DND-41 (cell line): ENCODE measurements at regions not wholly inside any gene's neighbourhood (a gene's known extent, or its start where the extent isn't known, plus 50 kb on each side); places are given as distances from the start of the nearest gene placed in this dataset.
"Not testable (repeated sequence)": the region's sequence is repeated elsewhere in the genome, so short reads cannot be mapped to it uniquely, and the experiment has no call there.

Experiments used
- ATAC-seq: fragments of 200-7000 bp; cut with Tn5 transposase; 3 replicates; pipeline ENCODE4 v1.9.1; 2021; ENCODE audit warnings: low read depth; ENCODE audit not compliant: insufficient read depth
- DNase-seq: peaks from one replicate; pipeline ENCODE4 v3.0.0-alpha.2; 2020
- H2AFZ ChIP-seq: 2 replicates; pipeline ENCODE4 v1.6.0; 2012; ENCODE audit warnings: low read depth, low read length
- H3K27ac ChIP-seq: 2 replicates; pipeline ENCODE4 v1.5.1; 2012; ENCODE audit warnings: low read length, inconsistent platforms
- H3K27me3 ChIP-seq: fragments of 200-600 bp; sonication (generic); 2 replicates; pipeline ENCODE4 v1.6.0; 2012; ENCODE audit warnings: low read length, mild to moderate bottlenecking, inconsistent platforms; ENCODE audit not compliant: insufficient read depth, poor library complexity
- H3K36me3 ChIP-seq: 2 replicates; pipeline ENCODE4 v1.5.1; 2012; ENCODE audit warnings: low read length, inconsistent platforms; ENCODE audit not compliant: insufficient read depth
- H3K4me1 ChIP-seq: 2 replicates; pipeline ENCODE4 v1.5.1; 2012; ENCODE audit warnings: mild to moderate bottlenecking, low read length; ENCODE audit not compliant: insufficient read depth
- H3K4me2 ChIP-seq: 2 replicates; pipeline ENCODE4 v1.6.0; 2012; ENCODE audit warnings: mild to moderate bottlenecking, moderate library complexity, low read length, inconsistent platforms; ENCODE audit not compliant: insufficient read depth
- H3K4me3 ChIP-seq, 2 experiments: fragments of 200-600 bp in 1 of 2; shearing (Covaris generic) in 1 of 2; 2 replicates each; pipeline ENCODE4 v1.5.1; 2012 to 2016; ENCODE audit warnings: inconsistent platforms in 2 of 2, low read length in 2 of 2, mild to moderate bottlenecking in 2 of 2, low read depth in 1 of 2, moderate library complexity in 1 of 2
- H3K79me2 ChIP-seq: 2 replicates; pipeline ENCODE4 v1.6.0; 2012; ENCODE audit warnings: low read length, inconsistent platforms; ENCODE audit not compliant: insufficient read depth
- H3K9ac ChIP-seq: 2 replicates; pipeline ENCODE4 v1.6.0; 2012; ENCODE audit warnings: low read depth, mild to moderate bottlenecking, inconsistent platforms, low read length, moderate library complexity
- H3K9me3 ChIP-seq: 2 replicates; pipeline ENCODE4 v1.5.1; 2012; ENCODE audit warnings: low read length, moderate library complexity, mild to moderate bottlenecking, inconsistent platforms; ENCODE audit not compliant: insufficient read depth, severe bottlenecking
- H4K20me1 ChIP-seq: 2 replicates; pipeline ENCODE4 v1.6.0; 2012; ENCODE audit warnings: low read length; ENCODE audit not compliant: insufficient read depth
- CTCF ChIP-seq: IDR thresholded peaks from 2 replicates; pipeline ENCODE4 v1.5.1; 2012; ENCODE audit warnings: borderline replicate concordance, low read length, moderate library complexity, mild to moderate bottlenecking; ENCODE audit not compliant: poor library complexity, severe bottlenecking; ENCODE audit errors: extremely low read depth
- EZH2 ChIP-seq: IDR thresholded peaks from 3 replicates; pipeline ENCODE4 v1.6.1; 2012; ENCODE audit warnings: borderline replicate concordance, low read depth, mild to moderate bottlenecking, moderate library complexity, low read length, inconsistent platforms; ENCODE audit not compliant: severe bottlenecking

DNA sequence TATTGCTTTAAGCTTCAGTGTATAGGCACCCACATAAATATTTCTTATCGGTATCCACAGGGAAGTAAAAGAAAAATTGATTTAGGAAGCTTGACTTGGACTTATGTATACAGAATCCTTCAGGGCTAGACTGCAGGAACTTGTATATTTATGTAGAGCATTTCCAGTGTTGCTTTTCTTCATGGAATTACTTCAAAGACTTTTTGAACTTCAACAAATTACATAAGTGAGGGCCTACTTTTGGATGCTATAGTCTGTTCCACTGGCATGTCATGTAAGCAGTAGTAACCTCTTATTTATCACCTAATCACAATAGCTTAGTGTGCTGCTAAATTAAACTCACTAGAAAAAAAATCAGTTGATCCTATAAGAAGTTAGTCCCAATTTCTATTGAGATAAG, 557.9 kb upstream of the SLITRK6 start:
- no peak overlapping the region for H3K9ac ChIP-seq
- H3K27me3 ChIP-seq, result no peaks in the 10 kb centered on the region
- DNase-seq (no peak), ATAC-seq (no peak)
- H4K20me1 ChIP-seq, result no peaks in the 10 kb centered on the region
- H3K9me3 ChIP-seq, result no peaks in the 10 kb centered on the region
- H3K79me2 ChIP-seq, result no peaks in the 10 kb centered on the region
- H3K4me1 ChIP-seq, result no peaks in the 10 kb centered on the region
- no peak overlapping the region for H3K4me3 ChIP-seq
- TF ChIP-seq EZH2 (no peak), CTCF (no peak)
- H3K27ac ChIP-seq, result no peak overlapping the region
- no peaks in the 10 kb centered on the region for H3K36me3 ChIP-seq
- H2AFZ ChIP-seq, result no peak overlapping the region
- no peak overlapping the region for H3K4me2 ChIP-seq

DNA sequence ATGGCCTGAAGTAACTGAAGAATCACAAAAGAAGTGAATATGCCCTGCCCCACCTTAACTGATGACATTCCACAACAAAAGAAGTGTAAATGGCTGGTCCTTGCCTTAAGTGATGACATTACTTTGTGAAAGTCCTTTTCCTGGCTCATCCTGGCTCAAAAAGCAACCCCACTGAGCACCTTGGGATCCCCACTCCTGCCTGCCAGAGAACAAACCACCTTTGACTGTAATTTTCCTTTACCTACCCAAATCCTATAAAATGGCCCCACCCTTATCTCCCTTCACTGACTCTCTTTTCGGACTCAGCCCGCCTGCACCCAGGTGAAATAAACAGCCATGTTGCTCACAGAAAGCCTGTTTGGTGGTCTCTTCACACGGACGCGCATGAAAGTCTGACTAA, 564.5 kb upstream of the SLITRK6 start:
- H3K4me3 ChIP-seq, ATAC-seq, H3K4me1 ChIP-seq, H3K27me3 ChIP-seq, H3K79me2 ChIP-seq, DNase-seq, H3K9ac ChIP-seq, H2AFZ ChIP-seq, H3K36me3 ChIP-seq, H3K9me3 ChIP-seq, H3K4me2 ChIP-seq, H4K20me1 ChIP-seq, H3K27ac ChIP-seq: not testable (repeated sequence)

GRCh38 chr13:86368924-86369323, 569.7 kb upstream of the SLITRK6 start:
- no peaks in the 10 kb centered on the region for H3K36me3 ChIP-seq
- no peaks in the 10 kb centered on the region for H3K27me3 ChIP-seq
- no peaks in the 10 kb centered on the region for H3K79me2 ChIP-seq
- H2AFZ ChIP-seq, result no peak overlapping the region
- H3K4me3 ChIP-seq, result no peak overlapping the region
- H4K20me1 ChIP-seq, result no peaks in the 10 kb centered on the region
- no peak overlapping the region for H3K4me2 ChIP-seq
- DNase-seq, result no peak
- no peak for ATAC-seq
- H3K4me1 ChIP-seq, result no peaks in the 10 kb centered on the region
- no peak overlapping the region for H3K9ac ChIP-seq
- TF ChIP-seq EZH2 (no peak), CTCF (no peak)
- no peak overlapping the region for H3K27ac ChIP-seq
- H3K9me3 ChIP-seq, result no peaks in the 10 kb centered on the region

- Histone ChIP-seq H3K4me2 (no peak overlapping the region), H3K36me3 (no peaks in the 10 kb centered on the region), H3K79me2 (no peaks in the 10 kb centered on the region), H3K27me3 (no peaks in the 10 kb centered on the region), H3K9ac (no peak overlapping the region), H3K27ac (no peak overlapping the region), H2AFZ (no peak overlapping the region), H3K4me3 (no peak overlapping the region), H3K9me3 (no peaks in the 10 kb centered on the region), H3K4me1 (no peaks in the 10 kb centered on the region), H4K20me1 (no peaks in the 10 kb centered on the region)
- no peak for ATAC-seq
- TF ChIP-seq CTCF, result no peak
- no peak for TF ChIP-seq EZH2
- no peak for DNase-seq
Measured at GRCh38 chr13:86377451-86377850, 578.2 kb upstream of the SLITRK6 start.
